Superior temporal gyrus (tissue), 1 donor: ENCODE measurements at regions not wholly inside any gene's neighbourhood (a gene's known extent, or its start where the extent isn't known, plus 50 kb on each side); places are given as distances from the start of the nearest gene placed in this dataset.
A peak's percentile ranks its signal among the peaks of the same experiment; 100 is the strongest.

Experiments used
- DNase-seq: peaks from one replicate; pipeline ENCODE4 v3.0.0-alpha.2; 2016; ENCODE audit errors: extremely low spot score

- no peak for DNase-seq
Measured at GRCh38 chr14:42628602-42629001, 1021.9 kb downstream of the LRFN5 start.

- DNase-seq: no peak
Measured at GRCh38 chr14:42626986-42627385, 1020.3 kb downstream of the LRFN5 start.

GRCh38 chr14:42624980-42625761 lies 1018.5 kb downstream of the LRFN5 start:
- DNase-seq: no peak

GRCh38 chr14:42617005-42617404 lies 1010.3 kb downstream of the LRFN5 start:
- DNase-seq: no peak

GRCh38 chr14:42606839-42607238 lies 1000.2 kb downstream of the LRFN5 start:
- DNase-seq: no peak

GRCh38 chr14:42602336-42602845 lies 995.7 kb downstream of the LRFN5 start:
- no peak for DNase-seq

GRCh38 chr14:42572032-42572431 lies 965.4 kb downstream of the LRFN5 start:
- DNase-seq: no peak

- DNase-seq: no peak
Measured at GRCh38 chr14:42569227-42569626, 962.6 kb downstream of the LRFN5 start.

GRCh38 chr14:42565556-42565955 lies 958.9 kb downstream of the LRFN5 start:
- DNase-seq: no peak

- no peak for DNase-seq
Measured at GRCh38 chr14:42563313-42563712, 956.6 kb downstream of the LRFN5 start.

GRCh38 chr14:42556551-42556950 lies 949.9 kb downstream of the LRFN5 start:
- peak; percentile 43 for DNase-seq

- DNase-seq: no peak
Measured at GRCh38 chr14:42555365-42555764, 948.7 kb downstream of the LRFN5 start.

GRCh38 chr14:42554091-42554490 lies 947.4 kb downstream of the LRFN5 start:
- DNase-seq: no peak

GRCh38 chr14:42550310-42550709 lies 943.6 kb downstream of the LRFN5 start:
- DNase-seq: peak; percentile 46

- no peak for DNase-seq
Measured at GRCh38 chr14:42548349-42548748, 941.7 kb downstream of the LRFN5 start.

- no peak for DNase-seq
Measured at GRCh38 chr14:42545636-42546035, 939.0 kb downstream of the LRFN5 start.

GRCh38 chr14:42541535-42542001 lies 934.9 kb downstream of the LRFN5 start:
- no peak for DNase-seq

GRCh38 chr14:42535397-42535796 lies 928.7 kb downstream of the LRFN5 start:
- no peak for DNase-seq

- DNase-seq: no peak
Measured at GRCh38 chr14:42533476-42533875, 926.8 kb downstream of the LRFN5 start.

- DNase-seq: no peak
Measured at GRCh38 chr14:42532194-42532593, 925.5 kb downstream of the LRFN5 start.

GRCh38 chr14:42527141-42527540 lies 920.5 kb downstream of the LRFN5 start:
- no peak for DNase-seq

GRCh38 chr14:42523666-42524065 lies 917.0 kb downstream of the LRFN5 start:
- no peak for DNase-seq

- DNase-seq: no peak
Measured at GRCh38 chr14:42517806-42518500, 911.3 kb downstream of the LRFN5 start.
